ENCODE measurements at regions not wholly inside any gene's neighbourhood (a gene's known extent, or its start where the extent isn't known, plus 50 kb on each side); places are given as distances from the start of the nearest gene placed in this dataset.

DNA sequence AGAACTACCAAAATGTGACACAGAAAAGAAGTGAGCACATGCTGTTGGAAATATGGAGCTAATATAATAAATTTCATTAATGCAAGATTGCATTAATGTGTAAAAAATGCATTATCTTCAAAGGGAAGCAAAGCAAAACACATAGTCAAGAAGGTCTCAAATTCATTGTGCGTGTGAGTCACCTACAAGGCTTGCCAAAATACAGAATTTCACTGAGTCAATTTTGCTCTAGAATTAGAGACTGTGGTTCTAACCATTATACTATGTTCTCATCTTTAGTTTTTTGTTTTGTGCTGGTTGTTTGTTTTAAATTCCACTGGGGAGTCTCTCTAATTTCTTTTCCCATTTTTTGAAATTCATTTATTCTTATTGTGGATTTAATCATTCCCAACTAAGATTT, 149.8 kb upstream of the SLITRK1 start:
- Histone ChIP-seq H3K4me2 (ENCODE audit: low read depth, low read length) (no peak overlapping the region), H4K20me1 (ENCODE audit: insufficient read depth, low read length) (no peaks in the 10 kb centered on the region), H3K14ac (replicated peaks; ENCODE audit: low read depth, low read length) (no peak overlapping the region), H2AK5ac (ENCODE audit: low read depth, low read length) (no peak overlapping the region), H2BK120ac (ENCODE audit: low read depth, low read length) (no peak overlapping the region), H3K9ac (ENCODE audit: low read depth, low read length) (no peak overlapping the region), H3K18ac (ENCODE audit: low read depth, low read length) (no peak overlapping the region), H2AFZ (replicated peaks; ENCODE audit: low read length, poor library complexity) (no peak overlapping the region), H4K8ac (ENCODE audit: low read depth in 2 of 2, low read length in 2 of 2) (no peak overlapping the region), H3K23ac (ENCODE audit: low read depth, low read length) (no peak overlapping the region), H3K27me3 (ENCODE audit: control insufficient read depth, insufficient read depth, low read length) (no peaks in the 10 kb centered on the region), H3K9me3 (ENCODE audit: control insufficient read depth, insufficient read depth, low read length) (no peaks in the 10 kb centered on the region; the same call in 1 of the 2 replicates), H3K56ac (ENCODE audit: extremely low read depth, insufficient read depth, low read length) (no peak overlapping the region), H3K79me1 (ENCODE audit: low read depth in 1 of 2, low read length in 2 of 2) (no peaks in the 10 kb centered on the region), H3K9me1 (ENCODE audit: insufficient read depth, low read length) (no peaks in the 10 kb centered on the region), H3K4me3 (ENCODE audit: insufficient read depth, low read depth, low read length) (no peak overlapping the region), H2BK5ac (ENCODE audit: low read depth, low read length, poor library complexity, severe bottlenecking) (no peak overlapping the region), H3K4me1 (ENCODE audit: control insufficient read depth, insufficient read depth, low read length) (no peaks in the 10 kb centered on the region), H3K36me3 (ENCODE audit: control insufficient read depth, insufficient read depth, low read length) (no peaks in the 10 kb centered on the region), H4K5ac (ENCODE audit: low read depth, low read length) (no peak overlapping the region), H4K91ac (ENCODE audit: insufficient read depth, low read depth, low read length) (no peak overlapping the region), H2BK15ac (ENCODE audit: low read depth, low read length) (no peak overlapping the region), H2BK20ac (ENCODE audit: low read depth, low read length) (no peak overlapping the region), H3K4ac (ENCODE audit: low read depth, low read length) (no peak overlapping the region), H3K27ac (ENCODE audit: insufficient read depth, low read length) (no peak overlapping the region), H2AK9ac (replicated peaks; ENCODE audit: low read depth, low read length, poor library complexity) (no peak overlapping the region)
- DNase-seq (no peak), ATAC-seq (ENCODE audit: low read depth) (no peak)
- POLR2A ChIA-PET (ENCODE audit: unreplicated experiment), result no interaction called here
- BruUV-seq (replicated peaks), result no TSS peak
- CTCF ChIA-PET, result no interaction called here
- no CpG with 5 or more reads among the region's 1 CpG for WGBS, 2 experiments (ENCODE audit: extremely low coverage in 2 of 2, insufficient read length in 1 of 2)
- in situ Hi-C loops (cut with MboI; ENCODE audit: low sequenced_read_pairs), result no loop called here
- no peak for TF ChIP-seq CHD1 (IDR thresholded peaks at IDR 0.05; ENCODE audit: low read depth, low read length)
- TF ChIP-seq, protein P1, sequence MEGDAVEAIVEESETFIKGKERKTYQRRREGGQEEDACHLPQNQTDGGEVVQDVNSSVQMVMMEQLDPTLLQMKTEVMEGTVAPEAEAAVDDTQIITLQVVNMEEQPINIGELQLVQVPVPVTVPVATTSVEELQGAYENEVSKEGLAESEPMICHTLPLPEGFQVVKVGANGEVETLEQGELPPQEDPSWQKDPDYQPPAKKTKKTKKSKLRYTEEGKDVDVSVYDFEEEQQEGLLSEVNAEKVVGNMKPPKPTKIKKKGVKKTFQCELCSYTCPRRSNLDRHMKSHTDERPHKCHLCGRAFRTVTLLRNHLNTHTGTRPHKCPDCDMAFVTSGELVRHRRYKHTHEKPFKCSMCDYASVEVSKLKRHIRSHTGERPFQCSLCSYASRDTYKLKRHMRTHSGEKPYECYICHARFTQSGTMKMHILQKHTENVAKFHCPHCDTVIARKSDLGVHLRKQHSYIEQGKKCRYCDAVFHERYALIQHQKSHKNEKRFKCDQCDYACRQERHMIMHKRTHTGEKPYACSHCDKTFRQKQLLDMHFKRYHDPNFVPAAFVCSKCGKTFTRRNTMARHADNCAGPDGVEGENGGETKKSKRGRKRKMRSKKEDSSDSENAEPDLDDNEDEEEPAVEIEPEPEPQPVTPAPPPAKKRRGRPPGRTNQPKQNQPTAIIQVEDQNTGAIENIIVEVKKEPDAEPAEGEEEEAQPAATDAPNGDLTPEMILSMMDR (conservative IDR thresholded peaks at IDR 0.05; ENCODE audit: low read depth, low read length), result no peak
- no peak for TF ChIP-seq NFE2L2 (IDR thresholded peaks at IDR 0.05; ENCODE audit: low read depth, low read length)
- no peak for TF ChIP-seq FOS (IDR thresholded peaks at IDR 0.05; ENCODE audit: low read depth, low read length)
- TF ChIP-seq RFX5 (IDR thresholded peaks at IDR 0.05; ENCODE audit: low read depth, low read length), result no peak
- TF ChIP-seq, protein P2, sequence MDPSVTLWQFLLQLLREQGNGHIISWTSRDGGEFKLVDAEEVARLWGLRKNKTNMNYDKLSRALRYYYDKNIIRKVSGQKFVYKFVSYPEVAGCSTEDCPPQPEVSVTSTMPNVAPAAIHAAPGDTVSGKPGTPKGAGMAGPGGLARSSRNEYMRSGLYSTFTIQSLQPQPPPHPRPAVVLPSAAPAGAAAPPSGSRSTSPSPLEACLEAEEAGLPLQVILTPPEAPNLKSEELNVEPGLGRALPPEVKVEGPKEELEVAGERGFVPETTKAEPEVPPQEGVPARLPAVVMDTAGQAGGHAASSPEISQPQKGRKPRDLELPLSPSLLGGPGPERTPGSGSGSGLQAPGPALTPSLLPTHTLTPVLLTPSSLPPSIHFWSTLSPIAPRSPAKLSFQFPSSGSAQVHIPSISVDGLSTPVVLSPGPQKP (IDR thresholded peaks at IDR 0.05; ENCODE audit: borderline replicate concordance, low read depth, low read length), result no peak
- TF ChIP-seq RAD21 (IDR thresholded peaks at IDR 0.05; ENCODE audit: low read length), result no peak
- no peak for TF ChIP-seq RCOR1 (IDR thresholded peaks at IDR 0.05; ENCODE audit: insufficient replicate concordance, low read length)
- intact Hi-C loops (cut with micrococcal nuclease), result no loop called here
- dilution Hi-C loops (cut with HindIII; ENCODE audit: low sequenced_read_pairs, unreplicated experiment), result no loop called here

Measured in IMR-90 (cell line).